ENCODE measurements at regions not wholly inside any gene's neighbourhood (a gene's known extent, or its start where the extent isn't known, plus 50 kb on each side); places are given as distances from the start of the nearest gene placed in this dataset.

GRCh38 chr7:27464970-27465369 lies 197.7 kb downstream of the HIBADH start:
- DNase-seq: no peak

DNA sequence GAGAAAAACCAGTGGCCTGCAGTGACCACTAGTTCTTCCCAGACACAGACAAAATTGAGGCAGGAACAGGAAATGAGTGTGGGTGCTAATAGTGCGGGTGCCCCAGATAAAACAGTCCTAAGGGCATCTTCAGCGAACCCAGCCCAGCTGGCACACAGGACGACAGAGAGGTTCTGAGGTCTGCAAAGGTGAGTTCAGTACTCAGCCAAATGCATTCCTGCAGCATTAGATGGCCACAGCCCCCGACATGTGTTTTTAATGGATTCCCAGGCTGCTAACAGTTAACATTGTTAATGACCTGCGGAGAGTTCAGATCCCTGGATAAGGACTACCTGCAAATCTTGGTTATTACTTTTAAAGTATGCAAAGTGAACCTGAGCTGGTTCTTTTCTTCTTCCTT lies 196.0 kb downstream of the HIBADH start:
- DNase-seq: no peak

- no peak for DNase-seq
Observed at GRCh38 chr7:27472043-27472442, 190.6 kb downstream of the HIBADH start.
